H9 (cell line): ENCODE measurements at regions not wholly inside any gene's neighbourhood (a gene's known extent, or its start where the extent isn't known, plus 50 kb on each side); places are given as distances from the start of the nearest gene placed in this dataset.

Source experiments
- DNase-seq: peaks from one replicate; pipeline ENCODE4 v3.0.0-alpha.2; 2017
- H2AFZ ChIP-seq: one replicate; pipeline ENCODE4 v1.6.1; 2013; ENCODE audit warnings: mild to moderate bottlenecking, low read length, control low read depth, moderate library complexity
- H2AK5ac ChIP-seq: 2 replicates; pipeline ENCODE4 v1.6.1; 2013; ENCODE audit warnings: low read length, control low read depth, mixed read lengths; ENCODE audit not compliant: insufficient read length
- H2BK120ac ChIP-seq: one replicate; pipeline ENCODE4 v1.6.1; 2013; ENCODE audit warnings: low read depth, mild to moderate bottlenecking, low read length, control low read depth, inconsistent platforms; ENCODE audit not compliant: poor library complexity, severe bottlenecking
- H2BK12ac ChIP-seq: 2 replicates; pipeline ENCODE4 v1.6.1; 2013; ENCODE audit warnings: low read length, control low read depth, mixed read lengths, low read depth; ENCODE audit not compliant: insufficient read length
- H2BK15ac ChIP-seq: 2 replicates; pipeline ENCODE4 v1.6.1; 2013; ENCODE audit warnings: low read depth, low read length, control low read depth
- H2BK20ac ChIP-seq: one replicate; pipeline ENCODE4 v1.6.1; 2013; ENCODE audit warnings: low read depth, mild to moderate bottlenecking, low read length, control low read depth, inconsistent platforms; ENCODE audit not compliant: poor library complexity, severe bottlenecking
- H2BK5ac ChIP-seq: 2 replicates; pipeline ENCODE4 v1.6.1; 2013; ENCODE audit warnings: low read length, control low read depth, mixed read lengths; ENCODE audit not compliant: insufficient read length
- H3K14ac ChIP-seq: 2 replicates; pipeline ENCODE4 v1.6.1; 2013; ENCODE audit warnings: low read length, control low read depth; ENCODE audit not compliant: insufficient read depth
- H3K18ac ChIP-seq: 2 replicates; pipeline ENCODE4 v1.6.1; 2013; ENCODE audit warnings: low read depth, mild to moderate bottlenecking, mixed read lengths, low read length, control low read depth; ENCODE audit not compliant: insufficient read length
- H3K23ac ChIP-seq: 2 replicates; pipeline ENCODE4 v1.6.1; 2013; ENCODE audit warnings: low read length, control low read depth, mixed read lengths, low read depth; ENCODE audit not compliant: insufficient read length
- H3K23me2 ChIP-seq: 2 replicates; pipeline ENCODE4 v1.6.1; 2013; ENCODE audit warnings: low read depth, mild to moderate bottlenecking, mixed read lengths, low read length, control low read depth; ENCODE audit not compliant: insufficient read length, poor library complexity, severe bottlenecking
- H3K27ac ChIP-seq: 2 replicates; pipeline ENCODE4 v1.5.1; 2013; ENCODE audit warnings: low read length, control low read depth, mixed read lengths, low read depth; ENCODE audit not compliant: insufficient read length
- H3K27me3 ChIP-seq: 2 replicates; pipeline ENCODE4 v1.6.1; 2013; ENCODE audit warnings: low read length, control low read depth, inconsistent platforms; ENCODE audit not compliant: insufficient read depth
- H3K4ac ChIP-seq: 2 replicates; pipeline ENCODE4 v1.6.1; 2013; ENCODE audit warnings: low read depth, mild to moderate bottlenecking, control low read depth, inconsistent platforms, low read length, moderate library complexity
- H3K4me1 ChIP-seq: 2 replicates; pipeline ENCODE4 v1.6.1; 2013; ENCODE audit warnings: low read length, control low read depth, inconsistent platforms; ENCODE audit not compliant: insufficient read depth
- H3K4me2 ChIP-seq: 2 replicates; pipeline ENCODE4 v1.6.1; 2013; ENCODE audit warnings: low read length, control low read depth, mixed read lengths; ENCODE audit not compliant: insufficient read length, insufficient read depth
- H3K56ac ChIP-seq: 2 replicates; pipeline ENCODE4 v1.6.1; 2013; ENCODE audit warnings: low read depth, mild to moderate bottlenecking, mixed read lengths, low read length, control low read depth; ENCODE audit not compliant: insufficient read length
- H3K79me1 ChIP-seq: 2 replicates; pipeline ENCODE4 v1.6.1; 2013; ENCODE audit warnings: low read depth, mild to moderate bottlenecking, moderate library complexity, low read length, control low read depth, inconsistent platforms; ENCODE audit not compliant: insufficient read depth, poor library complexity, severe bottlenecking
- H3K79me2 ChIP-seq: 2 replicates; pipeline ENCODE4 v1.6.1; 2013; ENCODE audit warnings: low read length, control low read depth, inconsistent platforms; ENCODE audit not compliant: insufficient read depth
- H3K9ac ChIP-seq: 2 replicates; pipeline ENCODE4 v1.6.1; 2013; ENCODE audit warnings: low read length, control low read depth, mixed read lengths; ENCODE audit not compliant: insufficient read length; ENCODE audit errors: extremely low read depth
- H3K9me3 ChIP-seq: one replicate; pipeline ENCODE4 v1.6.1; 2013; ENCODE audit warnings: low read depth, low read length, inconsistent platforms; ENCODE audit not compliant: control insufficient read depth
- H3T11ph ChIP-seq: one replicate; pipeline ENCODE4 v1.6.1; 2013; ENCODE audit warnings: mild to moderate bottlenecking, low read length, control low read depth, inconsistent platforms
- H4K20me1 ChIP-seq: one replicate; pipeline ENCODE4 v1.6.1; 2013; ENCODE audit not compliant: control insufficient read depth, insufficient read length, insufficient read depth
- H4K5ac ChIP-seq: 2 replicates; pipeline ENCODE4 v1.6.1; 2013; ENCODE audit warnings: low read depth, mild to moderate bottlenecking, mixed read lengths, low read length, control low read depth; ENCODE audit not compliant: insufficient read length
- H4K8ac ChIP-seq: replicated peaks from 2 replicates; pipeline ENCODE4 v1.6.1; 2013; ENCODE audit warnings: low read length, control low read depth, mixed read lengths, low read depth; ENCODE audit not compliant: insufficient read length
- H4K91ac ChIP-seq: 2 replicates; pipeline ENCODE4 v1.6.1; 2013; ENCODE audit warnings: low read depth, mild to moderate bottlenecking, moderate library complexity, mixed read lengths, low read length, control low read depth; ENCODE audit not compliant: insufficient read length
- H3K27ac Mint-ChIP-seq, 3 experiments: 2 replicates in 2 of 3; 3 replicates in 1 of 3; pipeline ENCODE4 v1.8.0; 2020 to 2021; ENCODE audit warnings: mixed read lengths in 3 of 3, mild to moderate bottlenecking in 1 of 3, moderate library complexity in 1 of 3
- H3K27me3 Mint-ChIP-seq: 2 replicates; pipeline ENCODE4 v1.8.0; 2021; ENCODE audit warnings: low read depth, mild to moderate bottlenecking, moderate library complexity, mixed read lengths
- H3K36me3 Mint-ChIP-seq, 3 experiments: 2 replicates in 2 of 3; 3 replicates in 1 of 3; pipeline ENCODE4 v1.8.0; 2020 to 2021; ENCODE audit warnings: low read depth in 3 of 3, mixed read lengths in 3 of 3; ENCODE audit not compliant: insufficient read depth in 1 of 3
- H3K4me1 Mint-ChIP-seq, 2 experiments: 2 replicates each; pipeline ENCODE4 v1.8.0; 2020; ENCODE audit warnings: mixed read lengths in 2 of 2
- H3K4me3 Mint-ChIP-seq, 2 experiments: 2 replicates in 1 of 2; 3 replicates in 1 of 2; pipeline ENCODE4 v1.8.0; 2020 to 2021; ENCODE audit warnings: mild to moderate bottlenecking in 2 of 2, mixed read lengths in 2 of 2, moderate library complexity in 1 of 2
- H3K9me3 Mint-ChIP-seq, 2 experiments: 2 replicates in 1 of 2; 3 replicates in 1 of 2; pipeline ENCODE4 v1.8.0; 2020; ENCODE audit warnings: mild to moderate bottlenecking in 2 of 2, mixed read lengths in 2 of 2, moderate library complexity in 1 of 2
- CTCF ChIP-seq: fragments of 200-600 bp; sonication (generic); conservative IDR thresholded peaks from 3 replicates; pipeline ENCODE4 v1.8.0; 2021; ENCODE audit warnings: antibody characterized with exemption, mild to moderate bottlenecking

- no peak overlapping the region for H3K27ac Mint-ChIP-seq
- Histone ChIP-seq H3K9me3 (no peaks in the 10 kb centered on the region), H2BK120ac (no peak overlapping the region), H3K56ac (no peak overlapping the region), H3K27me3 (no peaks in the 10 kb centered on the region), H4K5ac (no peak overlapping the region), H2AK5ac (no peak overlapping the region), H2BK12ac (no peak overlapping the region), H3T11ph (no peak overlapping the region), H3K4me2 (no peak overlapping the region), H3K9ac (no peak overlapping the region), H3K23ac (no peak overlapping the region), H4K20me1 (no peaks in the 10 kb centered on the region), H3K4me1 (no peaks in the 10 kb centered on the region), H2BK20ac (no peak overlapping the region), H4K91ac (no peak overlapping the region), H3K27ac (no peak overlapping the region), H3K79me2 (no peaks in the 10 kb centered on the region), H3K18ac (no peak overlapping the region), H2AFZ (no peak overlapping the region), H3K79me1 (no peaks in the 10 kb centered on the region), H4K8ac (no peak overlapping the region), H2BK5ac (no peak overlapping the region), H2BK15ac (no peak overlapping the region), H3K14ac (no peak overlapping the region), H3K4ac (no peak overlapping the region), H3K23me2 (no peaks in the 10 kb centered on the region)
- H3K4me3 Mint-ChIP-seq = no peak overlapping the region
- no peaks in the 10 kb centered on the region for H3K36me3 Mint-ChIP-seq
- H3K9me3 Mint-ChIP-seq = no peaks in the 10 kb centered on the region; a peak in 1 of 5 replicates
- no peak for TF ChIP-seq CTCF
- H3K27me3 Mint-ChIP-seq = no peaks in the 10 kb centered on the region
- no peak for DNase-seq
- H3K4me1 Mint-ChIP-seq = no peaks in the 10 kb centered on the region
Measured at GRCh38 chrX:87374324-87374723, 143.3 kb upstream of the KLHL4 start.
